GM18498 (cell line): ENCODE measurements at regions not wholly inside any gene's neighbourhood (a gene's known extent, or its start where the extent isn't known, plus 50 kb on each side); places are given as distances from the start of the nearest gene placed in this dataset.

Source experiments
- ATAC-seq: cut with Tn5 transposase; IDR thresholded peaks from one replicate; pipeline ENCODE4 v1.9.1; 2021; ENCODE audit warnings: mild to moderate bottlenecking, moderate library complexity; ENCODE audit not compliant: unreplicated experiment

GRCh38 chr2:5985536-5986385 lies 293.6 kb downstream of the SOX11 start:
- ATAC-seq, result no peak

- no peak for ATAC-seq
These were observed 294.9 kb downstream of the SOX11 start for GRCh38 chr2:5986801-5987787.

- no peak for ATAC-seq
These were observed 295.9 kb downstream of the SOX11 start for GRCh38 chr2:5988120-5988519.

GRCh38 chr2:5990086-5990485 lies 297.9 kb downstream of the SOX11 start:
- ATAC-seq, result no peak

- no peak for ATAC-seq
These were observed 299.3 kb downstream of the SOX11 start for GRCh38 chr2:5991305-5991968.

GRCh38 chr2:5995832-5996231 lies 303.6 kb downstream of the SOX11 start:
- no peak for ATAC-seq

GRCh38 chr2:6008186-6008585 lies 316.0 kb downstream of the SOX11 start:
- ATAC-seq, result no peak

- no peak for ATAC-seq
These were observed 316.5 kb downstream of the SOX11 start for GRCh38 chr2:6008726-6009125.

GRCh38 chr2:6010163-6010562 lies 318.0 kb downstream of the SOX11 start:
- no peak for ATAC-seq

GRCh38 chr2:6011921-6012320 lies 319.7 kb downstream of the SOX11 start:
- ATAC-seq, result no peak

GRCh38 chr2:6017736-6018286 lies 325.6 kb downstream of the SOX11 start:
- ATAC-seq, result no peak

- ATAC-seq, result no peak
These were observed 332.0 kb downstream of the SOX11 start for GRCh38 chr2:6024229-6024628.

GRCh38 chr2:6024784-6025183 lies 332.6 kb downstream of the SOX11 start:
- ATAC-seq, result no peak

- no peak for ATAC-seq
These were observed 333.2 kb downstream of the SOX11 start for GRCh38 chr2:6025391-6025790.

- no peak for ATAC-seq
These were observed 334.9 kb downstream of the SOX11 start for GRCh38 chr2:6027066-6027465.

- no peak for ATAC-seq
These were observed 339.1 kb downstream of the SOX11 start for GRCh38 chr2:6031200-6031867.

GRCh38 chr2:6036211-6036610 lies 344.0 kb downstream of the SOX11 start:
- no peak for ATAC-seq

- ATAC-seq, result no peak
These were observed 351.1 kb downstream of the SOX11 start for GRCh38 chr2:6043238-6043637.

GRCh38 chr2:6052649-6053048 lies 360.5 kb downstream of the SOX11 start:
- ATAC-seq, result no peak

GRCh38 chr2:6053743-6054142 lies 361.6 kb downstream of the SOX11 start:
- no peak for ATAC-seq
